K562 (cell line): ENCODE measurements at regions not wholly inside any gene's neighbourhood (a gene's known extent, or its start where the extent isn't known, plus 50 kb on each side); places are given as distances from the start of the nearest gene placed in this dataset.

Source experiments
- ATAC-seq: fragments of 200-7000 bp; cut with Tn5 transposase; 3 replicates; pipeline ENCODE4 v1.9.1; 2020; ENCODE audit warnings: moderate library complexity
- BruUV-seq: library from RNA; stranded (reverse); fragments of 400-500 nt; replicated peaks from 2 replicates; lab custom pipeline; 2021; lab: Mats Ljungman, UMichigan
- CTCF ChIA-PET: fragments of 300-600 bp; formaldehyde crosslinking; extraction: SDS; loops from one replicate; lab custom pipeline; 2021; ENCODE audit warnings: low intra/inter-chr PET ratio; lab: Yijun Ruan, JAX
- POLR2A ChIA-PET: fragments of 300-600, 350-650 bp; sonication (Branson Sonifier 250); formaldehyde crosslinking; extraction: SDS; loops from one replicate; lab custom pipeline; 2021; ENCODE audit warnings: antibody characterized with exemption, inconsistent platforms; lab: Yijun Ruan, JAX
- DNase-seq, 4 experiments: peaks; one replicate each; pipeline versions ENCODE4 v3.0.0 to v3.0.0-alpha.2; 2011 to 2018; ENCODE audit warnings: low spot score in 3 of 4, mixed read lengths in 3 of 4; ENCODE audit errors: extremely low read depth in 1 of 4
- FAIRE-seq: peaks from 2 replicates; lab custom pipeline; 2011; peaks lifted over from hg19 to GRCh38; lab: Jason Lieb, UNC
- H2AFZ ChIP-seq: 2 replicates; pipeline ENCODE4 v1.6.0; 2011; ENCODE audit warnings: low read depth, low read length, control low read depth, inconsistent platforms
- H3K27ac ChIP-seq: fragments of 200-600 bp; 3 replicates; pipeline ENCODE4 v1.8.0; 2011; ENCODE audit warnings: low read depth, mild to moderate bottlenecking, control low read depth, inconsistent platforms, low read length, moderate library complexity, mixed read lengths; ENCODE audit errors: extremely low read depth
- H3K27me3 ChIP-seq, 2 experiments: fragments of 300-600 bp in 1 of 2; 2 replicates in 1 of 2; 3 replicates in 1 of 2; pipeline versions ENCODE4 v1.6.0 to v1.8.0; 2011; ENCODE audit warnings: inconsistent platforms in 2 of 2, low read length in 2 of 2, mild to moderate bottlenecking in 1 of 2, mixed read lengths in 1 of 2, moderate library complexity in 1 of 2; ENCODE audit not compliant: control insufficient read depth in 2 of 2, insufficient read depth in 2 of 2
- H3K36me3 ChIP-seq: fragments of 300-600 bp; 3 replicates; pipeline ENCODE4 v1.8.0; 2011; ENCODE audit warnings: mild to moderate bottlenecking, low read length, inconsistent platforms; ENCODE audit not compliant: control insufficient read depth, insufficient read depth
- H3K4me1 ChIP-seq, 2 experiments: fragments of 200-600 bp in 1 of 2; replicated peaks in 1 of 2; 2 replicates in 1 of 2; 3 replicates in 1 of 2; pipeline versions ENCODE4 v1.5.1 to v1.8.0; 2011; ENCODE audit warnings: inconsistent platforms in 2 of 2, low read length in 2 of 2, mild to moderate bottlenecking in 1 of 2, mixed read lengths in 1 of 2, moderate library complexity in 1 of 2; ENCODE audit not compliant: control insufficient read depth in 2 of 2, insufficient read depth in 2 of 2
- H3K4me2 ChIP-seq: 2 replicates; pipeline ENCODE4 v1.6.1; 2011; ENCODE audit warnings: low read length, control low read depth, inconsistent platforms, mixed read lengths; ENCODE audit not compliant: insufficient read depth
- H3K4me3 ChIP-seq: fragments of 200-600 bp; sonication (generic), shearing (Covaris generic); 2 replicates; pipeline ENCODE4 v1.5.1; 2016; ENCODE audit warnings: control low read depth, inconsistent platforms
- H3K79me2 ChIP-seq: fragments of 200-600 bp; 3 replicates; pipeline ENCODE4 v1.8.0; 2011; ENCODE audit warnings: low read length, inconsistent platforms; ENCODE audit not compliant: control insufficient read depth, insufficient read depth
- H3K9ac ChIP-seq, 2 experiments: 2 replicates each; pipeline versions ENCODE4 v1.6.0 to v1.6.1; 2011; ENCODE audit warnings: low read depth in 2 of 2, low read length in 2 of 2, control low read depth in 1 of 2, inconsistent platforms in 1 of 2, mild to moderate bottlenecking in 1 of 2, mixed read lengths in 1 of 2; ENCODE audit not compliant: insufficient read depth in 1 of 2
- H3K9me1 ChIP-seq: one replicate; pipeline ENCODE4 v1.6.0; 2011; ENCODE audit warnings: inconsistent platforms, mild to moderate bottlenecking, low read length, moderate library complexity; ENCODE audit not compliant: control insufficient read depth, insufficient read depth
- H3K9me3 ChIP-seq: replicated peaks from 2 replicates; pipeline ENCODE4 v1.5.1; 2011; ENCODE audit warnings: low read depth, low read length, inconsistent platforms; ENCODE audit not compliant: control insufficient read depth, insufficient read depth
- H4K20me1 ChIP-seq: replicated peaks from 2 replicates; pipeline ENCODE4 v1.6.1; 2011; ENCODE audit warnings: low read length, inconsistent platforms, mixed read lengths; ENCODE audit not compliant: control insufficient read depth, insufficient read depth
- ARID1B ChIP-seq: fragments of 450-650 bp; IDR thresholded peaks from 2 replicates; pipeline ENCODE4 v1.6.1; 2016; ENCODE audit warnings: antibody characterized with exemption, mild to moderate bottlenecking, inconsistent platforms
- GTF3C2 ChIP-seq: IDR thresholded peaks from 3 replicates; pipeline ENCODE4 v1.6.1; 2011; ENCODE audit warnings: borderline replicate concordance, mild to moderate bottlenecking, moderate library complexity; ENCODE audit not compliant: insufficient read length; ENCODE audit errors: extremely low read depth
- PPARD ChIP-seq: fragments of 250-450 bp; sonication (Bioruptor Pico); IDR thresholded peaks from 2 replicates; pipeline ENCODE4 v1.8.0; 2022; ENCODE audit warnings: inconsistent platforms, mild to moderate bottlenecking, moderate library complexity
- WGBS: fragments of 100-300 bp; shearing (Covaris generic); methylation state at CpG from one replicate; pipeline ENCODE4 v1.1.6; 2016; ENCODE audit warnings: low coverage, mixed read lengths; ENCODE audit not compliant: insufficient coverage; ENCODE audit errors: missing lambda C conversion rate; 5-methylcytosine and 5-hydroxymethylcytosine counted together
- in situ Hi-C: fragments of 300-500 bp; cut with MboI; formaldehyde crosslinking; loops from 4 replicates; pipeline ENCODE4 v1.15.0; 2018; ENCODE audit warnings: inconsistent platforms, mixed read lengths
- intact Hi-C: fragments of 100-400 bp; cut with micrococcal nuclease; formaldehyde crosslinking; loops from 2 replicates; pipeline ENCODE4 v1.14.2; 2022

DNA sequence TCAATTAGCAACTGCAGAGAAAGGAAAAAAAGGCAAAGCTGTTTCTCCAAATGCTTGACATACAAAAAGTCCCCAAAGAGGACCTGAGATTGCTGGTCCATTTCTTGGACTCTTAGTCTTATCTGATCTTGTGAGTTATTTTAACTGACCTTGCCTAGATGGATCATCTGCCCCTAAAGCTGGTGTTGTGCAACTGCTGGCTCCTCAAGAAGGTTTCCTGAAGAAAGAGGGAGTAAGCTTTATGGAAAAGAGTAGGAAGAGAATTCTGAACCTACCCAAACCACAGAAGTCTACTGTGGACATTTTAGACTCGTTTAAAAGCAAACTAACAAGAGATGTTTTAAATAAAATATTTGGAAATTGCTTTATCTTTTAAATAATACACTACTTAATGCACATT, 140.0 kb upstream of the HS3ST3A1 start (continued):
- no peak for TF ChIP-seq PPARD (CRISPR knock-in tag)
- TF ChIP-seq ARID1B, result no peak

DNA sequence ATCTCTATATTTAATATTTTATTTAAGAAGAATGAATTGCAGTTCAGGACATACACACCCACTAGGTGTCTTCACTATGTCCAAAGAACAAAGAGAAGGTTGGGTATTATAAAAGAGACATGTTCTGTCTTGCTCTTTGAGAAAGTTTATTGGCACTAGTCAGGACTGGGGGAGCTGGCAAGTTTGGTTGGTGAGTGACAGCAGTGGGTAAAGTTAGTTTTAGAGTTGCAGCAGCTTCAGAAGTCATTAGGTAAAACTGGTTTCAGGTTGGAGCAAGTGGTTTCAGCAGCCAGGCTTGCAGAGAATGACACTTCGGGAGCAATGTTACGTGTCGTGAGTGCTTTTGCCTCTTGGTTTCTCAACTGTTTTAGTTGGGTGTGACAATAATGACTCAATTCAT, 142.2 kb upstream of the HS3ST3A1 start:
- in situ Hi-C loops, result no loop called here
- no peaks in the 10 kb centered on the region for H4K20me1 ChIP-seq
- no peak overlapping the region for H3K4me3 ChIP-seq
- no peaks in the 10 kb centered on the region for H3K9me3 ChIP-seq
- no peaks in the 10 kb centered on the region for H3K79me2 ChIP-seq
- no peak for DNase-seq
- no peak for ATAC-seq
- ChIA-PET POLR2A (interaction anchor here (0.6 kb wide), 1 partner anchor 1755 kb away, joined by 3 read pairs; no protein-coding TSS in a partner anchor), CTCF (no interaction called here)
- FAIRE-seq, result no peak
- intact Hi-C loops, result no loop called here
- WGBS, result 0% methylated on average over 3 of the region's 3 CpGs
- no peak overlapping the region for H3K27ac ChIP-seq
- no peak overlapping the region for H3K4me2 ChIP-seq
- H2AFZ ChIP-seq, result no peak overlapping the region
- no peaks in the 10 kb centered on the region for H3K4me1 ChIP-seq
- BruUV-seq, result no TSS peak
- no peaks in the 10 kb centered on the region for H3K9me1 ChIP-seq
- H3K36me3 ChIP-seq, result no peaks in the 10 kb centered on the region
- H3K9ac ChIP-seq, result no peak overlapping the region
- H3K27me3 ChIP-seq, result no peaks in the 10 kb centered on the region; a peak in 1 of 5 replicates
- no peak for TF ChIP-seq GTF3C2
